ENCODE measurements at regions not wholly inside any gene's neighbourhood (a gene's known extent, or its start where the extent isn't known, plus 50 kb on each side); places are given as distances from the start of the nearest gene placed in this dataset.

GRCh38 chr1:102315096-102315495, 318.4 kb upstream of the OLFM3 start:
- Histone ChIP-seq H3K4me3 (no peak overlapping the region), H3K27me3 (no peaks in the 10 kb centered on the region), H4K20me1 (ENCODE audit: insufficient read depth, poor library complexity, severe bottlenecking) (no peaks in the 10 kb centered on the region), H3K9me3 (ENCODE audit: low read depth) (no peaks in the 10 kb centered on the region), H3K4me2 (no peak overlapping the region), H2AFZ (no peak overlapping the region), H3K9me2 (replicated peaks; ENCODE audit: insufficient read depth) (no peaks in the 10 kb centered on the region), H3K79me2 (no peaks in the 10 kb centered on the region), H3K27ac (no peak overlapping the region), H3K36me3 (replicated peaks; ENCODE audit: insufficient read depth, low read depth) (no peaks in the 10 kb centered on the region), H3K4me1 (ENCODE audit: insufficient read depth) (no peaks in the 10 kb centered on the region)
- no peak for DNase-seq (ENCODE audit: low spot score)
- TF ChIP-seq EZH2phosphoT487 (IDR thresholded peaks at IDR 0.05; ENCODE audit: low read depth, severe bottlenecking, unreplicated experiment) (no peak), CTCF (IDR thresholded peaks at IDR 0.05; ENCODE audit: poor library complexity) (no peak), EZH2 (IDR thresholded peaks at IDR 0.05; ENCODE audit: borderline replicate concordance) (no peak)

- no peak for DNase-seq (ENCODE audit: low spot score)
- Histone ChIP-seq H3K4me1 (ENCODE audit: insufficient read depth) (no peaks in the 10 kb centered on the region), H3K27ac (no peak overlapping the region), H4K20me1 (ENCODE audit: insufficient read depth, poor library complexity, severe bottlenecking) (no peaks in the 10 kb centered on the region), H3K27me3 (no peaks in the 10 kb centered on the region), H3K4me3 (no peak overlapping the region), H3K9me3 (ENCODE audit: low read depth) (no peaks in the 10 kb centered on the region), H3K9me2 (replicated peaks; ENCODE audit: insufficient read depth) (no peaks in the 10 kb centered on the region), H3K79me2 (no peaks in the 10 kb centered on the region), H2AFZ (no peak overlapping the region), H3K36me3 (replicated peaks; ENCODE audit: insufficient read depth, low read depth) (no peaks in the 10 kb centered on the region), H3K4me2 (no peak overlapping the region)
- 89% methylated on average over 3 of the region's 3 CpGs for WGBS (ENCODE audit: low lambda C conversion rate, missing lambda C conversion rate)
- TF ChIP-seq EZH2phosphoT487 (IDR thresholded peaks at IDR 0.05; ENCODE audit: low read depth, severe bottlenecking, unreplicated experiment) (no peak), EZH2 (IDR thresholded peaks at IDR 0.05; ENCODE audit: borderline replicate concordance) (no peak), CTCF (IDR thresholded peaks at IDR 0.05; ENCODE audit: poor library complexity) (no peak)
These were observed 299.4 kb upstream of the OLFM3 start for GRCh38 chr1:102296116-102296515.

GRCh38 chr1:102282955-102283354, 286.2 kb upstream of the OLFM3 start:
- no peak overlapping the region for H3K4me2 ChIP-seq
- 78% methylated on average over 1 of the region's 1 CpG for WGBS (ENCODE audit: low lambda C conversion rate, missing lambda C conversion rate)
- no peaks in the 10 kb centered on the region for H4K20me1 ChIP-seq (ENCODE audit: insufficient read depth, poor library complexity, severe bottlenecking)
- H3K4me3 ChIP-seq = no peak overlapping the region
- H3K27ac ChIP-seq = no peak overlapping the region
- TF ChIP-seq CTCF (IDR thresholded peaks at IDR 0.05; ENCODE audit: poor library complexity) (no peak), EZH2 (IDR thresholded peaks at IDR 0.05; ENCODE audit: borderline replicate concordance) (no peak), EZH2phosphoT487 (IDR thresholded peaks at IDR 0.05; ENCODE audit: low read depth, severe bottlenecking, unreplicated experiment) (no peak)
- H3K9me3 ChIP-seq (ENCODE audit: low read depth) = no peaks in the 10 kb centered on the region
- H3K4me1 ChIP-seq (ENCODE audit: insufficient read depth) = no peaks in the 10 kb centered on the region
- no peak for DNase-seq (ENCODE audit: low spot score)
- no peak overlapping the region for H2AFZ ChIP-seq
- no peaks in the 10 kb centered on the region for H3K27me3 ChIP-seq
- no peaks in the 10 kb centered on the region for H3K36me3 ChIP-seq (replicated peaks; ENCODE audit: insufficient read depth, low read depth)
- H3K79me2 ChIP-seq = no peaks in the 10 kb centered on the region
- H3K9me2 ChIP-seq (replicated peaks; ENCODE audit: insufficient read depth) = no peaks in the 10 kb centered on the region

- no peak overlapping the region for H3K4me2 ChIP-seq
- TF ChIP-seq CTCF (IDR thresholded peaks at IDR 0.05; ENCODE audit: poor library complexity) (no peak), EZH2 (IDR thresholded peaks at IDR 0.05; ENCODE audit: borderline replicate concordance) (no peak), EZH2phosphoT487 (IDR thresholded peaks at IDR 0.05; ENCODE audit: low read depth, severe bottlenecking, unreplicated experiment) (no peak)
- no peaks in the 10 kb centered on the region for H3K36me3 ChIP-seq (replicated peaks; ENCODE audit: insufficient read depth, low read depth)
- H3K9me3 ChIP-seq (ENCODE audit: low read depth) = no peaks in the 10 kb centered on the region
- no peak overlapping the region for H2AFZ ChIP-seq
- no peaks in the 10 kb centered on the region for H3K9me2 ChIP-seq (replicated peaks; ENCODE audit: insufficient read depth)
- no peaks in the 10 kb centered on the region for H4K20me1 ChIP-seq (ENCODE audit: insufficient read depth, poor library complexity, severe bottlenecking)
- DNase-seq (ENCODE audit: low spot score) = no peak
- H3K4me3 ChIP-seq = no peak overlapping the region
- H3K27me3 ChIP-seq = no peaks in the 10 kb centered on the region
- no peak overlapping the region for H3K27ac ChIP-seq
- no peaks in the 10 kb centered on the region for H3K79me2 ChIP-seq
- no peaks in the 10 kb centered on the region for H3K4me1 ChIP-seq (ENCODE audit: insufficient read depth)
These were observed 266.3 kb upstream of the OLFM3 start for GRCh38 chr1:102262994-102263393.
